HEK293 (cell line): ENCODE measurements at regions not wholly inside any gene's neighbourhood (a gene's known extent, or its start where the extent isn't known, plus 50 kb on each side); places are given as distances from the start of the nearest gene placed in this dataset.

Experiments
- CTCF ChIP-seq: fragments of 450-650 bp; formaldehyde crosslinking; IDR thresholded peaks from 2 replicates; pipeline ENCODE4 v1.5.1; 2016; ENCODE audit warnings: missing biosample characterization, missing genetic modification characterization
- ELK4 ChIP-seq: IDR thresholded peaks from 2 replicates; pipeline ENCODE4 v1.6.1; 2011; ENCODE audit warnings: mild to moderate bottlenecking, low read depth, low read length, borderline replicate concordance
- ZBTB11 ChIP-seq: fragments of 450-650 bp; formaldehyde crosslinking; conservative IDR thresholded peaks from 2 replicates; pipeline ENCODE4 v1.5.1; 2016; ENCODE audit warnings: low read depth, missing biosample characterization, missing genetic modification characterization
- ZNF175 ChIP-seq: fragments of 450-650 bp; formaldehyde crosslinking; IDR thresholded peaks from 2 replicates; pipeline ENCODE4 v1.5.1; 2016; ENCODE audit warnings: missing biosample characterization, missing genetic modification characterization
- ZNF433 ChIP-seq: fragments of 450-650 bp; formaldehyde crosslinking; IDR thresholded peaks from 2 replicates; pipeline ENCODE4 v1.5.1; 2016; ENCODE audit warnings: missing biosample characterization, missing genetic modification characterization, low read depth

- no peak for TF ChIP-seq CTCF (tag by site-specific recombination)
- no peak for TF ChIP-seq ZBTB11 (tag by site-specific recombination)
- no peak for TF ChIP-seq ZNF433 (tag by site-specific recombination)
- TF ChIP-seq ELK4: no peak
- TF ChIP-seq ZNF175: no peak
Observed at GRCh38 chr6:16812993-16813392, 51.7 kb upstream of the ATXN1 start.
